Eye (tissue), 1 donor: ENCODE measurements at regions not wholly inside any gene's neighbourhood (a gene's known extent, or its start where the extent isn't known, plus 50 kb on each side); places are given as distances from the start of the nearest gene placed in this dataset.
A peak's percentile ranks its signal among the peaks of the same experiment; 100 is the strongest.

Experiments used
- DNase-seq: peaks from one replicate; pipeline ENCODE4 v3.0.0-alpha.2; 2015

- DNase-seq = no peak
These were observed 151.5 kb upstream of the LRFN2 start for GRCh38 chr6:40738551-40739193.

- DNase-seq = no peak
These were observed 148.4 kb upstream of the LRFN2 start for GRCh38 chr6:40735521-40735920.

GRCh38 chr6:40735121-40735520 is 148.0 kb upstream of the LRFN2 start:
- no peak for DNase-seq

- DNase-seq = no peak
These were observed 147.4 kb upstream of the LRFN2 start for GRCh38 chr6:40734607-40735006.

- no peak for DNase-seq
These were observed 146.7 kb upstream of the LRFN2 start for GRCh38 chr6:40733770-40734396.

- no peak for DNase-seq
These were observed 146.1 kb upstream of the LRFN2 start for GRCh38 chr6:40733290-40733689.

GRCh38 chr6:40732878-40733277 is 145.7 kb upstream of the LRFN2 start:
- DNase-seq = no peak

- no peak for DNase-seq
These were observed 141.5 kb upstream of the LRFN2 start for GRCh38 chr6:40728643-40729042.

GRCh38 chr6:40727271-40727670 is 140.1 kb upstream of the LRFN2 start:
- DNase-seq = peak; percentile 43

- no peak for DNase-seq
These were observed 139.7 kb upstream of the LRFN2 start for GRCh38 chr6:40726853-40727252.

GRCh38 chr6:40725390-40725789 is 138.2 kb upstream of the LRFN2 start:
- DNase-seq = no peak

- no peak for DNase-seq
These were observed 137.7 kb upstream of the LRFN2 start for GRCh38 chr6:40724886-40725285.

GRCh38 chr6:40723967-40724366 is 136.8 kb upstream of the LRFN2 start:
- DNase-seq = peak; percentile 57

- DNase-seq = peak; percentile 46
These were observed 135.5 kb upstream of the LRFN2 start for GRCh38 chr6:40722553-40723258.

GRCh38 chr6:40722091-40722490 is 134.9 kb upstream of the LRFN2 start:
- peak; percentile 63 for DNase-seq

- DNase-seq = peak; percentile 85
These were observed 134.2 kb upstream of the LRFN2 start for GRCh38 chr6:40721271-40721952.

GRCh38 chr6:40720375-40720748 is 133.2 kb upstream of the LRFN2 start:
- no peak for DNase-seq

- peak; percentile 55 for DNase-seq
These were observed 132.7 kb upstream of the LRFN2 start for GRCh38 chr6:40719671-40720374.

- DNase-seq = no peak
These were observed 131.2 kb upstream of the LRFN2 start for GRCh38 chr6:40718401-40718800.

- DNase-seq = no peak
These were observed 130.4 kb upstream of the LRFN2 start for GRCh38 chr6:40717411-40718057.

- DNase-seq = peak; percentile 44
These were observed 128.6 kb upstream of the LRFN2 start for GRCh38 chr6:40715570-40716403.
